Kidney glomerular epithelial cell (primary cell): ENCODE measurements at regions not wholly inside any gene's neighbourhood (a gene's known extent, or its start where the extent isn't known, plus 50 kb on each side); places are given as distances from the start of the nearest gene placed in this dataset.
A peak's percentile ranks its signal among the peaks of the same experiment; 100 is the strongest.

Source experiments
- DNase-seq: peaks from one replicate; lab custom pipeline; 2025; lab: John Stamatoyannopoulos, UW

GRCh38 chr6:11633741-11634509, 96.4 kb downstream of the TMEM170B start:
- no peak for DNase-seq

GRCh38 chr6:11634948-11635347, 97.4 kb downstream of the TMEM170B start:
- DNase-seq, result no peak

- DNase-seq, result no peak
Measured at GRCh38 chr6:11636121-11636520, 98.6 kb downstream of the TMEM170B start.

- DNase-seq, result peak; percentile 11
Measured at GRCh38 chr6:11637266-11637665, 99.7 kb downstream of the TMEM170B start.

GRCh38 chr6:11639376-11640235, 102.1 kb downstream of the TMEM170B start:
- no peak for DNase-seq

GRCh38 chr6:11640486-11640885, 102.9 kb downstream of the TMEM170B start:
- DNase-seq, result no peak

GRCh38 chr6:11644071-11644470, 106.5 kb downstream of the TMEM170B start:
- DNase-seq, result no peak

GRCh38 chr6:11644601-11645000, 107.1 kb downstream of the TMEM170B start:
- DNase-seq, result no peak

GRCh38 chr6:11645016-11645415, 107.5 kb downstream of the TMEM170B start:
- DNase-seq, result peak; percentile 1

- DNase-seq, result no peak
Measured at GRCh38 chr6:11648436-11648775, 110.9 kb downstream of the TMEM170B start.

- no peak for DNase-seq
Measured at GRCh38 chr6:11648889-11649288, 111.3 kb downstream of the TMEM170B start.

GRCh38 chr6:11650025-11650696, 112.6 kb downstream of the TMEM170B start:
- peak; percentile 63 for DNase-seq

- no peak for DNase-seq
Measured at GRCh38 chr6:11650711-11651110, 113.2 kb downstream of the TMEM170B start.

GRCh38 chr6:11653028-11653583, 115.6 kb downstream of the TMEM170B start:
- peak; percentile 87 for DNase-seq

GRCh38 chr6:11654876-11655275, 117.3 kb downstream of the TMEM170B start:
- peak; percentile 6 for DNase-seq

- no peak for DNase-seq
Measured at GRCh38 chr6:11656491-11656890, 118.9 kb downstream of the TMEM170B start.

GRCh38 chr6:11659757-11660156, 118.8 kb downstream of the ADTRP start:
- DNase-seq, result no peak

GRCh38 chr6:11662323-11662722, 116.3 kb downstream of the ADTRP start:
- no peak for DNase-seq

- no peak for DNase-seq
Measured at GRCh38 chr6:11663519-11663918, 115.1 kb downstream of the ADTRP start.
